ENCODE measurements at regions not wholly inside any gene's neighbourhood (a gene's known extent, or its start where the extent isn't known, plus 50 kb on each side); places are given as distances from the start of the nearest gene placed in this dataset.
"Not testable (repeated sequence)": the region's sequence is repeated elsewhere in the genome, so short reads cannot be mapped to it uniquely, and the experiment has no call there.

DNA sequence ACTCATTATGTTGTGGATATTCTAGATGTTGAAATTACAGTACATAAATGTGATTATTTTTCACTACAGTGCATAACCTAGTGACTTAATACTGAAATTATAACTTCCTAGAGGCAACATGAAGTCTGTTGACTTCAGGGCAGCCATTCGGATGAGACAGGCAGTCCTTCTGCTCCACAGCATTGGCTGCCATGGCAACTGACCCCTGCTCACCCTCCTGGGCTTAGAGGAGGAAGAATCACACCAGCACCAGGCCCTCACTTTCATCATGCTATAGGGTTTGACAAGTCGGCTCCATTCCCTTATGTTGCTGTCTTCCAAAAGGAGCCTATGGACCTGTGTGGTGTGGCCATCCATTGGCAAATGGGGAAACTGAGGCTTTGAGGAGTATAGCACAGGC is 233.5 kb upstream of the TMEM132C start:
- TF ChIP-seq, protein P1, sequence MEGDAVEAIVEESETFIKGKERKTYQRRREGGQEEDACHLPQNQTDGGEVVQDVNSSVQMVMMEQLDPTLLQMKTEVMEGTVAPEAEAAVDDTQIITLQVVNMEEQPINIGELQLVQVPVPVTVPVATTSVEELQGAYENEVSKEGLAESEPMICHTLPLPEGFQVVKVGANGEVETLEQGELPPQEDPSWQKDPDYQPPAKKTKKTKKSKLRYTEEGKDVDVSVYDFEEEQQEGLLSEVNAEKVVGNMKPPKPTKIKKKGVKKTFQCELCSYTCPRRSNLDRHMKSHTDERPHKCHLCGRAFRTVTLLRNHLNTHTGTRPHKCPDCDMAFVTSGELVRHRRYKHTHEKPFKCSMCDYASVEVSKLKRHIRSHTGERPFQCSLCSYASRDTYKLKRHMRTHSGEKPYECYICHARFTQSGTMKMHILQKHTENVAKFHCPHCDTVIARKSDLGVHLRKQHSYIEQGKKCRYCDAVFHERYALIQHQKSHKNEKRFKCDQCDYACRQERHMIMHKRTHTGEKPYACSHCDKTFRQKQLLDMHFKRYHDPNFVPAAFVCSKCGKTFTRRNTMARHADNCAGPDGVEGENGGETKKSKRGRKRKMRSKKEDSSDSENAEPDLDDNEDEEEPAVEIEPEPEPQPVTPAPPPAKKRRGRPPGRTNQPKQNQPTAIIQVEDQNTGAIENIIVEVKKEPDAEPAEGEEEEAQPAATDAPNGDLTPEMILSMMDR (IDR thresholded peaks at IDR 0.05; ENCODE audit: control insufficient read depth, insufficient read depth, low read depth, low read length, missing control alignments): no peak
- DNase-seq (ENCODE audit: low read depth): no peak
- H3K4me3 ChIP-seq (ENCODE audit: control insufficient read depth, low read depth, low read length): no peak overlapping the region

GRCh38 chr12:128040971-128041370 is 226.0 kb upstream of the TMEM132C start:
- TF ChIP-seq, protein P1 (IDR thresholded peaks at IDR 0.05; ENCODE audit: control insufficient read depth, insufficient read depth, low read depth, low read length, missing control alignments): no peak

DNA sequence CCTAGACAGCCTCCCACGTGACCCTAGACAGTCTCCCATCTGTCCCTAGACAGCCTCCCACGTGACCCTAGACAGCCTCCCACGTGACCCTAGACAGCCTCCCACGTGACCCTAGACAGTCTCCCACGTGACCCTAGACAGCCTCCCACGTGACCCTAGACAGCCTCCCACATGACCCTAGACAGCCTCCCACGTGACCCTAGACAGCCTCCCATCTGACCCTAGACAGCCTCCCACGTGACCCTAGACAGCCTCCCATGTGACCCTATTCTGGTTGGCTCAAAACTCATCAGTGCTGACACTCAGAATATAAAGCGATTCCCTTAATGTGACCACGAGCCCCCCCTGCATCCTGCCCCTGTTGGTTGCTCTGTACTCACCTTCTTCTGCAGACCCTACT is 224.7 kb upstream of the TMEM132C start:
- H3K4me3 ChIP-seq (ENCODE audit: control insufficient read depth, low read depth, low read length): not testable (repeated sequence)

More at GRCh38 chr12:128040971-128041370, 226.0 kb upstream of the TMEM132C start:
- H3K4me3 ChIP-seq (ENCODE audit: control insufficient read depth, low read depth, low read length): no peak overlapping the region
- no peak for DNase-seq (ENCODE audit: low read depth)

DNA sequence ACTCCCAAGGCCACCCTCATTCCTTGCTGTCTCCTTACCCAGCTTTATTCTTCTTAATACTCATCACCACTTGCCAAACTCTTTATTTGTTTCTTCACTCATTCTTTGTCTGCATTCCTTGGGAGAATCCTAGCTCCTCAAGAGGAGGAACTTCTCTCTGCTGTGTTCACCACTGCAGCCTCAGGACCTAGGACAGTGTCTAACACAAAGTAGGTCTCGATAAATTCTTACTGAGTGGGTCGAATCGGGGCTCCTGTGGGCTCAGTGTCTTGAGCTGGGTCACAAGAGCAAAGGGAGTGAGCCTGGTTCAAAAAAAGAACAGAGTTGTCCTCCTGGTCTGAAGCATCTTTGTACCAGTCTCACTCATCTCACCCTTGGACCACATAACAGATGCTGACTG is 224.1 kb upstream of the TMEM132C start:
- no peak for DNase-seq (ENCODE audit: low read depth)
- TF ChIP-seq, protein P1 (IDR thresholded peaks at IDR 0.05; ENCODE audit: control insufficient read depth, insufficient read depth, low read depth, low read length, missing control alignments): no peak
- no peak overlapping the region for H3K4me3 ChIP-seq (ENCODE audit: control insufficient read depth, low read depth, low read length)

More for the DNA sequence above, 224.7 kb upstream of the TMEM132C start:
- DNase-seq (ENCODE audit: low read depth): not testable (repeated sequence)

GRCh38 chr12:128043317-128043716 is 223.7 kb upstream of the TMEM132C start:
- DNase-seq (ENCODE audit: low read depth): no peak
- TF ChIP-seq, protein P1 (IDR thresholded peaks at IDR 0.05; ENCODE audit: control insufficient read depth, insufficient read depth, low read depth, low read length, missing control alignments): no peak
- H3K4me3 ChIP-seq (ENCODE audit: control insufficient read depth, low read depth, low read length): no peak overlapping the region

GRCh38 chr12:128047266-128048060 is 219.5 kb upstream of the TMEM132C start:
- TF ChIP-seq, protein P1 (IDR thresholded peaks at IDR 0.05; ENCODE audit: control insufficient read depth, insufficient read depth, low read depth, low read length, missing control alignments): no peak
- H3K4me3 ChIP-seq (ENCODE audit: control insufficient read depth, low read depth, low read length): no peak overlapping the region
- DNase-seq (ENCODE audit: low read depth): no peak

GRCh38 chr12:128052331-128052730 is 214.6 kb upstream of the TMEM132C start:
- no peak overlapping the region for H3K4me3 ChIP-seq (ENCODE audit: control insufficient read depth, low read depth, low read length)
- TF ChIP-seq, protein P1 (IDR thresholded peaks at IDR 0.05; ENCODE audit: control insufficient read depth, insufficient read depth, low read depth, low read length, missing control alignments): no peak
- no peak for DNase-seq (ENCODE audit: low read depth)
